ENCODE measurements at regions not wholly inside any gene's neighbourhood (a gene's known extent, or its start where the extent isn't known, plus 50 kb on each side); places are given as distances from the start of the nearest gene placed in this dataset.

- DNase-seq (ENCODE audit: low read depth), result peak; percentile 68
These were observed 55.6 kb upstream of the COL5A1 start for GRCh38 chr9:134585746-134586706.

GRCh38 chr9:134589748-134590147 lies 51.9 kb upstream of the COL5A1 start:
- DNase-seq (ENCODE audit: low read depth), result no peak

- DNase-seq (ENCODE audit: low read depth), result peak; percentile 32
These were observed 51.1 kb upstream of the COL5A1 start for GRCh38 chr9:134590240-134591081.

- DNase-seq (ENCODE audit: low read depth), result no peak
These were observed 50.5 kb upstream of the COL5A1 start for GRCh38 chr9:134591082-134591571.

- DNase-seq (ENCODE audit: low read depth), result peak; percentile 31
These were observed 50.0 kb upstream of the COL5A1 start for GRCh38 chr9:134591573-134591981.

All from iris pigment epithelial cell (primary cell).